HepG2 (cell line): ENCODE measurements at regions not wholly inside any gene's neighbourhood (a gene's known extent, or its start where the extent isn't known, plus 50 kb on each side); places are given as distances from the start of the nearest gene placed in this dataset.

Experiments
- EEA1 ChIP-seq: sonication (generic); formaldehyde crosslinking; IDR thresholded peaks from 2 replicates; pipeline ENCODE4 v1.5.1; 2020; ENCODE audit warnings: mild to moderate bottlenecking, missing genetic modification reagents, borderline replicate concordance
- GPBP1L1 ChIP-seq: sonication (generic); formaldehyde crosslinking; IDR thresholded peaks from 2 replicates; pipeline ENCODE4 v1.5.0; 2020; ENCODE audit warnings: mild to moderate bottlenecking, missing genetic modification reagents
- HMG20A ChIP-seq: IDR thresholded peaks from 2 replicates; pipeline ENCODE4 v1.6.1; 2016; ENCODE audit warnings: borderline replicate concordance
- HMGA1 ChIP-seq: sonication (generic); formaldehyde crosslinking; conservative IDR thresholded peaks from 2 replicates; pipeline ENCODE4 v1.4.0; 2020; ENCODE audit warnings: missing genetic modification reagents
- HNF4A ChIP-seq: sonication (generic); formaldehyde crosslinking; IDR thresholded peaks from 2 replicates; pipeline ENCODE4 v1.4.0; 2020; ENCODE audit warnings: missing genetic modification reagents
- ISL2 ChIP-seq: sonication (generic); formaldehyde crosslinking; IDR thresholded peaks from 2 replicates; pipeline ENCODE4 v1.5.0; 2020; ENCODE audit warnings: missing genetic modification reagents
- KDM3A ChIP-seq: IDR thresholded peaks from 2 replicates; pipeline ENCODE4 v1.6.1; 2018; ENCODE audit warnings: low read depth, missing compliant biosample characterization
- KDM5A ChIP-seq: fragments of 200-600 bp; sonication (generic); IDR thresholded peaks from 2 replicates; pipeline ENCODE4 v1.7.0; 2018; ENCODE audit warnings: antibody characterized with exemption, mild to moderate bottlenecking, low read length, borderline replicate concordance
- MAFF ChIP-seq: IDR thresholded peaks from 2 replicates; pipeline ENCODE4 v1.6.1; 2011; ENCODE audit warnings: low read depth, low read length, improper control_type of control experiment
- NONO ChIP-seq, 2 experiments: fragments of 450-650 bp in 1 of 2; sonication (generic) in 1 of 2; formaldehyde crosslinking in 1 of 2; IDR thresholded peaks in 1 of 2; conservative IDR thresholded peaks in 1 of 2; 2 replicates each; pipeline versions ENCODE4 v1.6.1 to v1.8.0; 2017 to 2022; ENCODE audit warnings: mild to moderate bottlenecking in 1 of 2, missing genetic modification reagents in 1 of 2, moderate library complexity in 1 of 2
- RAD21 ChIP-seq: fragments of 450-650 bp; formaldehyde crosslinking; IDR thresholded peaks from 2 replicates; pipeline ENCODE4 v1.5.0; 2020; ENCODE audit warnings: mild to moderate bottlenecking
- SUZ12 ChIP-seq: fragments of 150-350 bp; IDR thresholded peaks from 2 replicates; pipeline ENCODE4 v1.6.1; 2014; ENCODE audit warnings: low read depth, low read length
- XRCC5 ChIP-seq: fragments of 200-400 bp; formaldehyde crosslinking; optimal IDR thresholded peaks from 2 replicates; pipeline ENCODE3; 2017; ENCODE audit warnings: mild to moderate bottlenecking, low read length
- ZEB1 ChIP-seq: IDR thresholded peaks from 2 replicates; pipeline ENCODE4 v1.6.1; 2012; ENCODE audit warnings: mild to moderate bottlenecking, low read depth, inconsistent platforms; ENCODE audit not compliant: insufficient replicate concordance
- ZNF225 ChIP-seq: sonication (generic); formaldehyde crosslinking; IDR thresholded peaks from 2 replicates; pipeline ENCODE4 v1.4.0; 2020; ENCODE audit warnings: mild to moderate bottlenecking, missing genetic modification reagents
- ZNF263 ChIP-seq: sonication (generic); formaldehyde crosslinking; IDR thresholded peaks from 2 replicates; pipeline ENCODE4 v1.4.0; 2020; ENCODE audit warnings: missing genetic modification reagents
- ZNF264 ChIP-seq: sonication (generic); formaldehyde crosslinking; IDR thresholded peaks from 2 replicates; pipeline ENCODE4 v1.4.0; 2020; ENCODE audit warnings: missing genetic modification reagents
- ZNF543 ChIP-seq: sonication (generic); formaldehyde crosslinking; IDR thresholded peaks from 2 replicates; pipeline ENCODE4 v1.4.0; 2020; ENCODE audit warnings: mild to moderate bottlenecking, missing genetic modification reagents
- ZNF879 ChIP-seq: sonication (generic); formaldehyde crosslinking; IDR thresholded peaks from 2 replicates; pipeline ENCODE4 v1.8.1; 2023; ENCODE audit warnings: missing genetic modification reagents
- TF ChIP-seq, protein P1 (sequence below): sonication (generic); formaldehyde crosslinking; IDR thresholded peaks from 2 replicates; pipeline ENCODE4 v1.8.1; 2022; ENCODE audit warnings: low read depth, mild to moderate bottlenecking, missing genetic modification reagents
- TF ChIP-seq, protein P2 (sequence below), 2 experiments: sonication (generic) in 1 of 2; formaldehyde crosslinking in 1 of 2; IDR thresholded peaks; 2 replicates each; pipeline versions ENCODE4 v1.4.0 to v1.6.1; 2018 to 2020; ENCODE audit warnings: missing genetic modification reagents in 2 of 2, borderline replicate concordance in 1 of 2, low read depth in 1 of 2, mild to moderate bottlenecking in 1 of 2, missing biosample characterization in 1 of 2
- TF ChIP-seq, protein P3 (sequence below): sonication (generic); formaldehyde crosslinking; IDR thresholded peaks from 2 replicates; pipeline ENCODE4 v1.4.0; 2020; ENCODE audit warnings: mild to moderate bottlenecking, missing genetic modification reagents

GRCh38 chr1:9181176-9181906, 52.4 kb upstream of the GPR157 start (continued):
- TF ChIP-seq, protein P1, sequence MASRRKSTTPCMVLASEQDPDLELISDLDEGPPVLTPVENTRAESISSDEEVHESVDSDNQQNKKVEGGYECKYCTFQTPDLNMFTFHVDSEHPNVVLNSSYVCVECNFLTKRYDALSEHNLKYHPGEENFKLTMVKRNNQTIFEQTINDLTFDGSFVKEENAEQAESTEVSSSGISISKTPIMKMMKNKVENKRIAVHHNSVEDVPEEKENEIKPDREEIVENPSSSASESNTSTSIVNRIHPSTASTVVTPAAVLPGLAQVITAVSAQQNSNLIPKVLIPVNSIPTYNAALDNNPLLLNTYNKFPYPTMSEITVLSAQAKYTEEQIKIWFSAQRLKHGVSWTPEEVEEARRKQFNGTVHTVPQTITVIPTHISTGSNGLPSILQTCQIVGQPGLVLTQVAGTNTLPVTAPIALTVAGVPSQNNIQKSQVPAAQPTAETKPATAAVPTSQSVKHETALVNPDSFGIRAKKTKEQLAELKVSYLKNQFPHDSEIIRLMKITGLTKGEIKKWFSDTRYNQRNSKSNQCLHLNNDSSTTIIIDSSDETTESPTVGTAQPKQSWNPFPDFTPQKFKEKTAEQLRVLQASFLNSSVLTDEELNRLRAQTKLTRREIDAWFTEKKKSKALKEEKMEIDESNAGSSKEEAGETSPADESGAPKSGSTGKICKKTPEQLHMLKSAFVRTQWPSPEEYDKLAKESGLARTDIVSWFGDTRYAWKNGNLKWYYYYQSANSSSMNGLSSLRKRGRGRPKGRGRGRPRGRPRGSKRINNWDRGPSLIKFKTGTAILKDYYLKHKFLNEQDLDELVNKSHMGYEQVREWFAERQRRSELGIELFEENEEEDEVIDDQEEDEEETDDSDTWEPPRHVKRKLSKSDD, result 0 out of 2 replicates have a peak, but pooled peaks have one; percentile 24
- no peak for TF ChIP-seq NONO (IDR thresholded peaks at IDR 0.05)
- TF ChIP-seq NONO (CRISPR knock-in tag; conservative IDR thresholded peaks at IDR 0.05), result no peak
- peak; percentile 59 for TF ChIP-seq ZNF263 (CRISPR knock-in tag)
- no peak for TF ChIP-seq HMG20A (CRISPR knock-in tag)
- peak; percentile 38; the same call in 1 of the 2 replicates for TF ChIP-seq KDM5A
- TF ChIP-seq ISL2 (CRISPR knock-in tag), result 0 out of 2 replicates have a peak, but pooled peaks have one; percentile 56
- TF ChIP-seq, protein P2, sequence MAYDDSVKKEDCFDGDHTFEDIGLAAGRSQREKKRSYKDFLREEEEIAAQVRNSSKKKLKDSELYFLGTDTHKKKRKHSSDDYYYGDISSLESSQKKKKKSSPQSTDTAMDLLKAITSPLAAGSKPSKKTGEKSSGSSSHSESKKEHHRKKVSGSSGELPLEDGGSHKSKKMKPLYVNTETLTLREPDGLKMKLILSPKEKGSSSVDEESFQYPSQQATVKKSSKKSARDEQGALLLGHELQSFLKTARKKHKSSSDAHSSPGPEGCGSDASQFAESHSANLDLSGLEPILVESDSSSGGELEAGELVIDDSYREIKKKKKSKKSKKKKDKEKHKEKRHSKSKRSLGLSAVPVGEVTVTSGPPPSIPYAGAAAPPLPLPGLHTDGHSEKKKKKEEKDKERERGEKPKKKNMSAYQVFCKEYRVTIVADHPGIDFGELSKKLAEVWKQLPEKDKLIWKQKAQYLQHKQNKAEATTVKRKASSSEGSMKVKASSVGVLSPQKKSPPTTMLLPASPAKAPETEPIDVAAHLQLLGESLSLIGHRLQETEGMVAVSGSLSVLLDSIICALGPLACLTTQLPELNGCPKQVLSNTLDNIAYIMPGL (CRISPR knock-in tag; IDR thresholded peaks at IDR 0.05; ENCODE audit: borderline replicate concordance in 1 of 2, low read depth in 1 of 2), result peak; percentile 91 to 98; a peak in 3 of 4 replicates
- TF ChIP-seq KDM3A (CRISPR knock-in tag), result peak; percentile 76; the same call in 1 of the 2 replicates
- peak; percentile 36; the same call in 1 of the 2 replicates for TF ChIP-seq HNF4A (CRISPR knock-in tag)
- no peak for TF ChIP-seq ZNF543
- 0 out of 2 replicates have a peak, but pooled peaks have one; percentile 58 for TF ChIP-seq ZNF264
- TF ChIP-seq, protein P3, sequence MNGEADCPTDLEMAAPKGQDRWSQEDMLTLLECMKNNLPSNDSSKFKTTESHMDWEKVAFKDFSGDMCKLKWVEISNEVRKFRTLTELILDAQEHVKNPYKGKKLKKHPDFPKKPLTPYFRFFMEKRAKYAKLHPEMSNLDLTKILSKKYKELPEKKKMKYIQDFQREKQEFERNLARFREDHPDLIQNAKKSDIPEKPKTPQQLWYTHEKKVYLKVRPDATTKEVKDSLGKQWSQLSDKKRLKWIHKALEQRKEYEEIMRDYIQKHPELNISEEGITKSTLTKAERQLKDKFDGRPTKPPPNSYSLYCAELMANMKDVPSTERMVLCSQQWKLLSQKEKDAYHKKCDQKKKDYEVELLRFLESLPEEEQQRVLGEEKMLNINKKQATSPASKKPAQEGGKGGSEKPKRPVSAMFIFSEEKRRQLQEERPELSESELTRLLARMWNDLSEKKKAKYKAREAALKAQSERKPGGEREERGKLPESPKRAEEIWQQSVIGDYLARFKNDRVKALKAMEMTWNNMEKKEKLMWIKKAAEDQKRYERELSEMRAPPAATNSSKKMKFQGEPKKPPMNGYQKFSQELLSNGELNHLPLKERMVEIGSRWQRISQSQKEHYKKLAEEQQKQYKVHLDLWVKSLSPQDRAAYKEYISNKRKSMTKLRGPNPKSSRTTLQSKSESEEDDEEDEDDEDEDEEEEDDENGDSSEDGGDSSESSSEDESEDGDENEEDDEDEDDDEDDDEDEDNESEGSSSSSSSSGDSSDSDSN (CRISPR knock-in tag), result no peak
- no peak for TF ChIP-seq SUZ12
- no peak for TF ChIP-seq EEA1 (CRISPR knock-in tag)
- no peak for TF ChIP-seq MAFF
- no peak for TF ChIP-seq ZNF225 (CRISPR knock-in tag)
- peak; percentile 94 for TF ChIP-seq XRCC5
- TF ChIP-seq RAD21 (CRISPR knock-in tag), result peak; percentile 77
- no peak for TF ChIP-seq GPBP1L1
- TF ChIP-seq ZEB1, result peak; percentile 0
- TF ChIP-seq HMGA1, result no peak
- TF ChIP-seq ZNF879 (CRISPR knock-in tag), result peak; percentile 19; the same call in 1 of the 2 replicates
